HG02973 (cell line): ENCODE measurements at regions not wholly inside any gene's neighbourhood (a gene's known extent, or its start where the extent isn't known, plus 50 kb on each side); places are given as distances from the start of the nearest gene placed in this dataset.
"Not testable (repeated sequence)": the region's sequence is repeated elsewhere in the genome, so short reads cannot be mapped to it uniquely, and the experiment has no call there.

Experiments used
- ATAC-seq: cut with Tn5 transposase; IDR thresholded peaks from one replicate; pipeline ENCODE4 v1.9.1; 2021; ENCODE audit warnings: moderate library complexity; ENCODE audit not compliant: unreplicated experiment

- ATAC-seq = no peak
Measured at GRCh38 chr9:75274781-75275180, 186.5 kb downstream of the OSTF1 start.

- no peak for ATAC-seq
Measured at GRCh38 chr9:75282047-75282446, 193.7 kb downstream of the OSTF1 start.

- no peak for ATAC-seq
Measured at GRCh38 chr9:75289332-75289731, 201.0 kb downstream of the OSTF1 start.

DNA sequence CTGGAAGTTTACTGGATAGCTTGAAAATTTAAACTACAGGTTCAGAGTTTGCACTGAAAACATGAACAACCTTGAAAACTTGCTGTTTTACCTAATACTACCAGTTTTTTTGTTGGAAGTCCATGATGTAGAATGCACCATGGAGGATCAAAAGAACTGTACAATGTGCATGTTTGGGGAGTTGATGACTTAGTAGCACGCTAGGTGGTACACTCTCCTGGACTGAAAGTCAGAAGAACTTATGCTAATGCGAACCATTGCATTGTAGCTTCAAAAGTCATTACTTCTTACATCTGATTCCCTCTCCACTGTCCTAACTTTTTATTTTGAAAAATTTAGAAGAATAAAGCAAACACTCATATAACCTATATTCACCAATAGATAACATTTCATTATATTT is 211.0 kb downstream of the OSTF1 start:
- no peak for ATAC-seq

DNA sequence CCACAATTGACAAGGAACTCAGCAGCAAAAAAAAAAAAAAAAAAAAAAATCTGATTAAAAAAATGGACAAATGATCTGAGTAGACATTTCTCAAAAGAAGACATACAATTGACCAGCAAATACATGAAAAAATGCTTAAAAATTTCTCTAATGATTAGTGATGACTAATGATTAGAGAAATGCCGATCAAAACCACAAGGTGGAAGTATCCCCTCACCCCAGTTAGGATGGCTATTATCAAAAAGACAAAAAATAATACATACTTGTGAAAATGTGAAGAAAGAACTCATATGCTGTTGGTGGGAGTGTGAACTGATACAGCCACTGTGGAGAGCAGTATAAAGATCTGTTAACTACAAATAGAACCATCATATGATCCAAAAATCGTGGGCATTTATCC is 245.3 kb downstream of the OSTF1 start:
- no peak for ATAC-seq

- no peak for ATAC-seq
Measured at GRCh38 chr9:75358846-75359245, 270.5 kb downstream of the OSTF1 start.

- ATAC-seq = no peak
Measured at GRCh38 chr9:75359638-75360037, 271.3 kb downstream of the OSTF1 start.

GRCh38 chr9:75360252-75360651 is 271.9 kb downstream of the OSTF1 start:
- no peak for ATAC-seq

GRCh38 chr9:75362446-75362845 is 274.1 kb downstream of the OSTF1 start:
- not testable (repeated sequence) for ATAC-seq

DNA sequence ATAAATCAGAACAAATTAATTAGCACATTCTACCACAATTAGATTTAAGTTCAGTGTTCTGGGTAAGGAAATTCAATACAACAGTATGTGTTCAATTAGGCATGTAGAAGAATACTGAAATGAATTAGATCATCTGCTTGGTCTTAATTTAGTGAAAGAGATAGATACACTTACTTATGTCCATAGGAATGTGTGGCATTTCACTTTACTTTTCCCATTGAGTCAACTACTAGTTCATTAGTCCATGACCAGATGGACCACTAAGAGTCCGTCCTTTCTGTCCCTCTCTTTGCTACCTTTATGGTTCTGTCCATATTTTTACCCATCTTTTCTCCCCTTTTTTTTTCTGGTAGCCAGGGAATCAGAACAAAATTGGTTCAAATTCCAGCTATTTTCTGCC is 276.9 kb downstream of the OSTF1 start:
- no peak for ATAC-seq

DNA sequence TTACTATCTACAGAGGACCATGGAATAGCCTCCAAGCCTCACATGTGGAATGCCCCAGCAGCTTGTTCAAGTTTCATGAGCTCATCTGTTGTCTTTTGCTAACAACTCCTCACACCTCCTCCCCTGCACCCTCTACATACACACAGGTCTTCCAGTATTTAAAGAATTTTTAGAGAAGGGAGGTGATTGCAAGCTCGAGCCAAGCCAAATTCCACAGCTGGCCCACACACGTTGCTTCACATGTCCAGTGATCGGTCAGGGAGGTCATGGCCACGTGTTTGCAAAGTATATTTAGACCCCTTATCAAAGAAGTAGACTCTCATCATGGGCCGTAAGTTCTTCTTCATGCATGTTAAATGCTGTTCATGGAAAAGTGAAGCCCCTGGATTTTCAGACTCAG is 281.7 kb downstream of the OSTF1 start:
- no peak for ATAC-seq

- no peak for ATAC-seq
Measured at GRCh38 chr9:75372499-75373268, 284.4 kb downstream of the OSTF1 start.

DNA sequence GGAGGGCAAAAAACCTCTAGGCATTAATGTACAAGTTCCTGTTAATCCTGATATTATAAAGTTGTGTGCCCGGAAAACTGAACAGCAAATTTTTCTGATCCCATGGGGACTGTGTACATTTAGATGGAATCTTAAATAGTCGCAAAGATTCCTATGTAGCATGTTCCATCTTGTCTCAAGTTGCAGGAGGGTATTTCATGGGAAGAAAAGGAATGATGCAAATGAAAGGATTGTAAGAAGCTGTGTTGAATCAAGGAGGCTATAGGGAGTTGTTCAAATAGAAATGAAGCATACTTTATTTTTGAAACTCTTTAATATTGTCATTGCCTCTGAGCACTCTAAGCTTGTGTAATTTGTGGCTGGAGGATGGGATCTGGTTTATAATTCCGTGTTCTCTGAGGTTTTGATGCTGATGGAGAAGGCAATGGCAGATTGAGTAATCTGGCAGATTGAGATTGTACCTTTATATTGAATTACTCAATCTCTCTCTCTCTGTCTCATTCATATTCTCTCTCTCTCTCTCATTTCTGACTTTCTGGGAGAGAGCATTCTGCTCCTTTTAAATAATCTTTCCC is 288.5 kb downstream of the OSTF1 start:
- ATAC-seq = no peak

- ATAC-seq = no peak
Measured at GRCh38 chr9:75378036-75378435, 289.7 kb downstream of the OSTF1 start.

DNA sequence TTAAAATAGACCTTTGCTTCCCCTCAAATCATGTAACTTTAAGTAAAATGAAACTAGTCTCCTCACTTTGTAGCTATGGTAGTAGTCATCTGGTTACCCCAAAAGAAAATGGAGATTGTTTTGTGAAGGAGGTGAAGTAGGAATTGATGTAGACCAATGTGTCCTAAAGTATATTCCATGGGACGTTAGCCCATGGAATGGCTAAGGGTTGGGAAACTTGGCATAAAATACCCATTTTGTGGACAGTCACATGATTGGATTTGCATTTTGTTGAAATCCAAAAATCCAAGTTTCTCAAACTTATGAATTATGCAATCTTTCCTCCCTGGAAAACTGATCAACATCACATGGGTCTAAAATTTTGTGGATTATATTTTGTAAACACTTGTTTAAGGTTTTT is 290.6 kb downstream of the OSTF1 start:
- no peak for ATAC-seq

- ATAC-seq = no peak
Measured at GRCh38 chr9:75382126-75382525, 293.8 kb downstream of the OSTF1 start.

DNA sequence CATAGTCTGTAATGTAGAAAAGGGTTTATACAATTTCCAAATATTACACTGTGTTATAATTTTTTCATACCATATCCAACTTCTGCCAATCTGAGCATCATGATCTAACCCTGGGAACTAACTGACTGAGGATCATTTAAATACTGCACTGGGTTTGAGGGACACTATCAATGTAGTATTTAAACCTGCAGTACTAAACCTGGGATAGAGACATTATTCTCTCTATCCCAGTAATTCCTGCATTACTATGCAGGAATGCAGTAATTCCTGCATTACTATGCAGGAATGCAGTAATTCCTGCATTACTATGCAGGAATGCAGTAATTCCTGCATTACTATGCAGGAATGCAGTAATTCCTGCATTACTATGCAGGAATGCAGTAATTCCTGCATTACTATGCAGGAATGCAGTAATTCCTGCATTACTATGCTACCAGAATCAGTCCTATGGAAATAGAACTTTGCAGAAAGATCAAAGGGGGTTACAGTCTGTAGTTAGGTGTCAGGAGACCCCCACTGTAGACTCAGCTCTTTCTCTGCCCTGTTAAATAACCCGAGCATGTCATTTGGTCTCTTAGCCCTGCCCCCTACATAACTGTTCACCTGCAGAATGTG is 295.2 kb downstream of the OSTF1 start:
- ATAC-seq = not testable (repeated sequence)

GRCh38 chr9:75385236-75385635 is 296.9 kb downstream of the OSTF1 start:
- ATAC-seq = no peak

GRCh38 chr9:75389101-75389500 is 300.8 kb downstream of the OSTF1 start:
- ATAC-seq = no peak

DNA sequence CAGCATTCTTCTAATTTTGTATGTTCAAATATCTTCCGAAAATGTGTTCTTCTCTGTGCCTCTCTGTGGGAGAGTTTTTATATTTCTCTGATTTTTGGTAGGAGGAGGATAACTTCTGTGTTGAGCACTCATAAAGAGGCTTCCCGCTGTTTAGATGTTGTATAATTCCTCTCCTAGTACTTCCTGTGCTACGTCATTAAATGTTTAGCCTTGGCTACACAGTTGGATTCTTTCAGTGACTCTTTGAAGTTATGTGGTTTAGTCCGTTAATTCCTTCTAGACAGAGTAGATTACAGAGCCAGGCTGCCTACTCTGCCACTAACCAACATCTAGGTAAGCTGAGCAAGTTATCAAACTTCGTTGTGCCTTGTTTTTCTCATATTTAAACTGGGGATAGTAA is 302.6 kb downstream of the OSTF1 start:
- no peak for ATAC-seq

DNA sequence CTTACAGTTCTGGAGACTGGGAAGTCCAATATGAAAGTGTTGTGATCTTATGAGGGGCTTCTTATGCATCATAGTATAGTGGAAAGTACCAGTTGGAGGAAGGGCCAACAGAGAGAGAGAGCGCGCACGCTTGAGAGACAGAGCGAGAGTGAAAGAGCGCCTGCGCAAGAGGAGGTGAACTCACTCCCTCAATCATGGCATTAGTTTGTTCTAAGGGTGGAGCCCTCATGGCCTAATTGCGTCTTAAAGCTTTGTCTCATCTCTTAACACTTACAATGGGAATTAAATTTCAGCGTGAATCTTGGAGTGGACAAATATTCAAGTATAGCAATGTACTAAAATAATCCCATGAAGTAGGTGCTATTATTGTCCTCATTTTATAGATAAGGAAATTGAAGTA is 303.2 kb downstream of the OSTF1 start:
- no peak for ATAC-seq

- ATAC-seq = no peak
Measured at GRCh38 chr9:75395336-75395735, 307.0 kb downstream of the OSTF1 start.
